ENCODE measurements at regions not wholly inside any gene's neighbourhood (a gene's known extent, or its start where the extent isn't known, plus 50 kb on each side); places are given as distances from the start of the nearest gene placed in this dataset.
"Not testable (repeated sequence)": the region's sequence is repeated elsewhere in the genome, so short reads cannot be mapped to it uniquely, and the experiment has no call there.

DNA sequence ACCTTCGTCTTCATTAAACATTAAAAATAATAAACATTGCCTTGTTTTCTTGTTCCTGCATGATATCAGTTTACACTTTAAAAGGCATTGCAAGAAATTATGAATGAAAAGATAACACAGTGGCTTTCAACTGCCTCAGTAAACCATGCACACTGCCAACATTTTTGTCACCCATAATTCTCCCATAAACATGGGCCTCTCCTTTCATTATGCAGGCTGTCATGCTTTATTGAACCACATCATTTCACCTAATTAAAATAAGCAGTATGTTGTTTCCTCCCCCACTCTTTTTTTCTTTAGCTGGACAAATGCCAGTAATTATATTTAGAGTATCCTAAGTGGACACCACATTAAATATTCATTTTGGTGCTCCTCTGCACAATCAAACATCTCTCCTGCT is 1566.5 kb upstream of the SLC10A2 start:
- 71 to 77% methylated on average over 1 of the region's 1 CpG for WGBS, 2 donors (ENCODE audit: low coverage in 1 of 2)
- Histone ChIP-seq H3K27me3 (no peaks in the 10 kb centered on the region), H3K4me1 (no peaks in the 10 kb centered on the region), H3K9me3 (no peaks in the 10 kb centered on the region), H3K4me3 (no peak overlapping the region), H3K27ac (no peak overlapping the region), H3K36me3 (no peaks in the 10 kb centered on the region)
- TF ChIP-seq, protein P1, sequence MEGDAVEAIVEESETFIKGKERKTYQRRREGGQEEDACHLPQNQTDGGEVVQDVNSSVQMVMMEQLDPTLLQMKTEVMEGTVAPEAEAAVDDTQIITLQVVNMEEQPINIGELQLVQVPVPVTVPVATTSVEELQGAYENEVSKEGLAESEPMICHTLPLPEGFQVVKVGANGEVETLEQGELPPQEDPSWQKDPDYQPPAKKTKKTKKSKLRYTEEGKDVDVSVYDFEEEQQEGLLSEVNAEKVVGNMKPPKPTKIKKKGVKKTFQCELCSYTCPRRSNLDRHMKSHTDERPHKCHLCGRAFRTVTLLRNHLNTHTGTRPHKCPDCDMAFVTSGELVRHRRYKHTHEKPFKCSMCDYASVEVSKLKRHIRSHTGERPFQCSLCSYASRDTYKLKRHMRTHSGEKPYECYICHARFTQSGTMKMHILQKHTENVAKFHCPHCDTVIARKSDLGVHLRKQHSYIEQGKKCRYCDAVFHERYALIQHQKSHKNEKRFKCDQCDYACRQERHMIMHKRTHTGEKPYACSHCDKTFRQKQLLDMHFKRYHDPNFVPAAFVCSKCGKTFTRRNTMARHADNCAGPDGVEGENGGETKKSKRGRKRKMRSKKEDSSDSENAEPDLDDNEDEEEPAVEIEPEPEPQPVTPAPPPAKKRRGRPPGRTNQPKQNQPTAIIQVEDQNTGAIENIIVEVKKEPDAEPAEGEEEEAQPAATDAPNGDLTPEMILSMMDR (IDR thresholded peaks at IDR 0.05), result no peak
- no peak for TF ChIP-seq POLR2AphosphoS5 (IDR thresholded peaks at IDR 0.05)
- no peak for TF ChIP-seq POLR2A (IDR thresholded peaks at IDR 0.05)
- TF ChIP-seq EP300 (IDR thresholded peaks at IDR 0.05), result no peak
- no peak for ATAC-seq

DNA sequence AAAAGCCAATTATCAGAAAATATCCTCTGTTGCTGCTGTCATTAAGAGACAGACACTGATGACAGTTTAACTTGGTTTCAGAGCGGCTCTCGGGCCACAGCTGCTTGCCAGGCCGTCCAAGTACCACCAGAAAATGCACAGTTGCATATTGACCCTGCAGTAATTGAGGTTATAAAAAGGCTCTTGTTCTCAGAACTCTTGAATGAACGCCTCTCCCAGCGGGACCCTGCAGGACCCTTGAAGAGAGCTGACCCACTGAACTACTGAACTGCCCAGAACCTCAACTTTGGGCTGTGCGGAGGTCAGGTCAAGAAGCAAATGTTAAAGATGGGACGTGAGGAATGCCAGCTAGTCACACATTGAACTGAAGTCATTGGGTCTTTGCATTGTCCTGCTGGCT is 1559.0 kb upstream of the SLC10A2 start:
- TF ChIP-seq EP300 (IDR thresholded peaks at IDR 0.05) (no peak), POLR2A (IDR thresholded peaks at IDR 0.05) (no peak), POLR2AphosphoS5 (IDR thresholded peaks at IDR 0.05) (no peak)
- TF ChIP-seq, protein P1 (IDR thresholded peaks at IDR 0.05), result no peak

DNA sequence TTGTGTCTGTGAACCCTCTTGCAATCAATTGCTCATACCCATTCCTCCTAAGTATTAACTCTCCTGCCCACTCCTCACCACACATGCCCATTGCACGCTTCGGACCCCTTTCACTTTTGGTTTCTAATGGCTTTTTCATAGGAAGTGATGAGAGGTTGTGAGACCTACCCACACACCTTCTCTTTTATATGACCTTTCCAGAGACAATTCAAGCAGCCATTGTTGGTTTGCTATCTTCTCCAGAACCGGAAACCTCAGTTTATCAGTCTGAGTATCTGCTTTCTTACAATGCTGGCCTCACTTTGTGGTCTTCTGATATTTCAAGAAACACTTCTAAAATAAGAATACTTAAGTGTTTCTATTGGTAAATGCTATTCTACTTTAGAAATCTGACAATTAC is 1550.8 kb upstream of the SLC10A2 start:
- TF ChIP-seq POLR2AphosphoS5 (IDR thresholded peaks at IDR 0.05), result no peak
- TF ChIP-seq, protein P1 (IDR thresholded peaks at IDR 0.05), result no peak
- TF ChIP-seq EP300 (IDR thresholded peaks at IDR 0.05), result no peak
- TF ChIP-seq POLR2A (IDR thresholded peaks at IDR 0.05), result no peak
- WGBS, 2 donors (ENCODE audit: low coverage in 1 of 2), result 91% methylated on average over 3 of the region's 3 CpGs; no CpG with 5 or more reads in 1 of the 2 donors
- Histone ChIP-seq H3K4me3 (no peak overlapping the region), H3K4me1 (no peaks in the 10 kb centered on the region), H3K9me3 (no peaks in the 10 kb centered on the region), H3K36me3 (no peaks in the 10 kb centered on the region), H3K27me3 (no peaks in the 10 kb centered on the region), H3K27ac (no peak overlapping the region)
- no peak for ATAC-seq

More for the DNA sequence above, 1559.0 kb upstream of the SLC10A2 start:
- ATAC-seq, result no peak
- WGBS, 2 donors (ENCODE audit: low coverage in 1 of 2), result 69% methylated on average over 7 of the region's 7 CpGs; no CpG with 5 or more reads in 1 of the 2 donors
- Histone ChIP-seq H3K36me3 (no peaks in the 10 kb centered on the region), H3K9me3 (no peaks in the 10 kb centered on the region), H3K27me3 (no peaks in the 10 kb centered on the region), H3K4me1 (no peaks in the 10 kb centered on the region), H3K4me3 (no peak overlapping the region), H3K27ac (no peak overlapping the region)

DNA sequence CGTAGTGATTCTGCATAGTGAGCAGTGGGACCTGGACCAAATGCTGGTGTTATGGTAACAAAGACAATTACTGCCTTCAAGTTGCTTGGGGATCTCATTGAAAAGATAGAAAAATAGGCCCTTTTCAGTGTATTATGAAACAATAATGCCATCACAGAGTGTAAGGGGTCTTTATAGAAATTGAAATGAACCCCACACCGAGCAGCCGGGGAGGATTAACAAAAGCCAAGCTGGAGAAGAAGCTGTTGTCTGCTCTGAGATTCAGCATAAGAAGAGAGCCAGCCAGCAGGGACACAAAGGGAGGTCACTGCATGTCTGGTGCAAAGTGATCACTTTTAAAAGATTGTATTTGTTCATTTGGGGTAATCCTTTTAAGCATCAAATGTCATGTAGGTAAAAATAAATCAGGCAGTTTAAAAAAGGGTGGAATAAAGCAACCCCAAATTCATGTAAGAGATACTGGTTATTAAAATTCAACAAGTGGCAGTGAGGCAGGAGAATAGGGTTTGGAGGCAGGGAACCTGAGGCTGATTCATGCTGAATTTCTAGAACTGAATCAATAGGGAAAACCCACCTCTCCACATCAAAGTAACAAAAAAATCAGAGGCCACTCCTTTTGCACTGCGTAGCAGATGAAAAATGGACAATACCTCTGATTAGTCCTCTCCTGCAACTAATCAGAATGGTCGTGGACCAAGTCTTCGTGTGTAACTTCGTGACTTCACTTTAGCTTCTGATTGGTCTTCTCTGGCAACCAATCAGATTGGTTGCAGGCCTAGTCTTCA is 1548.3 kb upstream of the SLC10A2 start:
- no peaks in the 10 kb centered on the region for H3K36me3 ChIP-seq
- H3K4me1 ChIP-seq, result no peaks in the 10 kb centered on the region
- no peaks in the 10 kb centered on the region for H3K9me3 ChIP-seq
- H3K27me3 ChIP-seq, result no peaks in the 10 kb centered on the region
- WGBS, 2 donors (ENCODE audit: low coverage in 1 of 2), result 91 to 95% methylated on average over 5 to 7 of the region's 7 CpGs
- no peak overlapping the region for H3K4me3 ChIP-seq
- no peak for ATAC-seq
- TF ChIP-seq POLR2A (IDR thresholded peaks at IDR 0.05) (no peak), EP300 (IDR thresholded peaks at IDR 0.05) (no peak), POLR2AphosphoS5 (IDR thresholded peaks at IDR 0.05) (no peak)
- TF ChIP-seq, protein P1 (IDR thresholded peaks at IDR 0.05), result no peak
- H3K27ac ChIP-seq, result no peak overlapping the region

DNA sequence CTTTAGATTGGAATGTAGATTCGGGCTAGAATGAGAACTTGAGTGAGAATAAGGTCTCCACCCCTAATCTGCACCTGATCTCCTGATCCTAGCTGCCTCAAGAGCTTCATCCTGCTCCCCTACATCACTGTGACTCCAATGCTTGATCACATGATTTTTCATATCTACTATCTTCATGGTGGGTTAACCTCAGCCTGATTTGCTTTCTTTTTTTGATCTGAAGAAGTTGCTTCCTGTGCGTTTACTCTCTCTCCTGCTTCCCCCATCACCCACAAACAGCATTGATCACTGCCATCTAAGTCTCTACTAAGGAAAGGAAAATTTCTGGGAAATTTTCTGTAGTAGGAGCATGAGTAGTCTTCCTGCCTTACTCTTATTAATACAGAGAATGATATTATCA is 1542.1 kb upstream of the SLC10A2 start:
- Histone ChIP-seq H3K9me3 (no peaks in the 10 kb centered on the region), H3K27me3 (peaks cover 6% of the 10 kb centered on the region), H3K27ac (no peak overlapping the region), H3K4me3 (no peak overlapping the region), H3K36me3 (no peaks in the 10 kb centered on the region), H3K4me1 (no peaks in the 10 kb centered on the region)
- ATAC-seq, result no peak
- 68 to 72% methylated on average over 1 to 2 of the region's 2 CpGs for WGBS, 2 donors (ENCODE audit: low coverage in 1 of 2)
- TF ChIP-seq POLR2AphosphoS5 (IDR thresholded peaks at IDR 0.05) (no peak), POLR2A (IDR thresholded peaks at IDR 0.05) (no peak), EP300 (IDR thresholded peaks at IDR 0.05) (no peak)
- TF ChIP-seq, protein P1 (IDR thresholded peaks at IDR 0.05), result no peak

DNA sequence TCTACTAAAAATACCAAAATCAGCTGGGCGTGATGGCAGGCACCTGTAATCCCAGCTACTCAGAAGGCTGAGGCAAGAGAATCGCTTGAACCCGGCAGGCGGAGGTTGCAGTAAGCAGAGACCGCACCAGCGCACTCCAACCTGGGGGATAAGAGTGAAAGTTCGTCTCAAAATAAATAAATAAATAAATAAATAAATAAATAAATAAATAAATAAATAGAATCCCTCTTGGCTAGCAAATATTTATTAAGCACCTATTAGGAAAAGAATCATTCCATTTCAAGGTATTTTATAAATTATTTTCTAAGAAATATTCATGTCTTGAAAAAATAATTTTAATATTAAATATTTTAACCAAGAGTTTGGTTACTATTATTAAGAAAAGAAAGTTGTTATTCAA is 1539.2 kb upstream of the SLC10A2 start:
- H3K36me3 ChIP-seq, H3K4me3 ChIP-seq, H3K27ac ChIP-seq, ATAC-seq, H3K9me3 ChIP-seq, H3K27me3 ChIP-seq, H3K4me1 ChIP-seq: not testable (repeated sequence)
- 91 to 92% methylated on average over 7 of the region's 7 CpGs for WGBS, 2 donors (ENCODE audit: low coverage in 1 of 2)

Measured in gastroesophageal sphincter (tissue), 4 donors.